Testis (tissue), 2 donors: ENCODE measurements at regions not wholly inside any gene's neighbourhood (a gene's known extent, or its start where the extent isn't known, plus 50 kb on each side); places are given as distances from the start of the nearest gene placed in this dataset.

Experiments
- DNase-seq: peaks from one replicate; pipeline ENCODE4 v3.0.0-alpha.2; 2019
- H3K27ac ChIP-seq, 2 donors: fragments of 200-600 bp; sonication (generic); one replicate each; pipeline ENCODE4 v1.5.1; 2019
- H3K27me3 ChIP-seq: fragments of 200-600 bp; sonication (generic); one replicate; pipeline ENCODE4 v1.5.1; 2019
- H3K36me3 ChIP-seq: fragments of 200-600 bp; sonication (generic); one replicate; pipeline ENCODE4 v1.5.1; 2017; ENCODE audit warnings: low read depth; ENCODE audit errors: missing control alignments
- H3K4me1 ChIP-seq: fragments of 200-600 bp; sonication (generic); one replicate; pipeline ENCODE4 v1.5.1; 2019
- H3K4me3 ChIP-seq, 2 donors: fragments of 200-600 bp; sonication (generic); one replicate each; pipeline ENCODE4 v1.5.1; 2017 to 2019
- H3K9me3 ChIP-seq: fragments of 200-600 bp; sonication (generic); one replicate; pipeline ENCODE4 v1.5.1; 2017
- CTCF ChIP-seq, 3 experiments: fragments of 450-650 bp in 2 of 3; fragments of 200-600 bp in 1 of 3; sonication (generic) in 1 of 3; IDR thresholded peaks; one replicate each; pipeline ENCODE4 v1.5.1; 2016 to 2019; ENCODE audit warnings: antibody characterized with exemption in 3 of 3, mild to moderate bottlenecking in 2 of 3, moderate library complexity in 1 of 3
- POLR2A ChIP-seq: fragments of 450-650 bp; IDR thresholded peaks from one replicate; pipeline ENCODE4 v1.6.1; 2017; ENCODE audit warnings: antibody characterized with exemption, mild to moderate bottlenecking, moderate library complexity
- WGBS, 2 donors: methylation state at CpG; one replicate each; pipeline ENCODE4 v1.1.5; 2018; 5-methylcytosine and 5-hydroxymethylcytosine counted together
- intact Hi-C: fragments of 100-400 bp; cut with DNase I; formaldehyde crosslinking; loops from one replicate; pipeline ENCODE4 v1.15.1; 2023; ENCODE audit warnings: low total_unique reads

- TF ChIP-seq POLR2A (no peak), CTCF (IDR thresholded peaks at IDR 0.05) (no peak)
- intact Hi-C loops, result no loop called here
- Histone ChIP-seq H3K9me3 (no peaks in the 10 kb centered on the region), H3K27me3 (no peaks in the 10 kb centered on the region), H3K4me1 (no peaks in the 10 kb centered on the region), H3K27ac (no peak overlapping the region), H3K4me3 (no peak overlapping the region), H3K36me3 (no peaks in the 10 kb centered on the region)
- WGBS, 2 donors, result 79% methylated on average over 5 to 9 of the region's 9 CpGs
- no peak for DNase-seq
Measured at GRCh38 chr15:25234831-25235230, 204.0 kb downstream of the UBE3A start.

GRCh38 chr15:25235391-25235790 is 203.4 kb downstream of the UBE3A start:
- TF ChIP-seq POLR2A (no peak), CTCF (IDR thresholded peaks at IDR 0.05) (no peak)
- no peak for DNase-seq
- Histone ChIP-seq H3K4me3 (no peak overlapping the region), H3K4me1 (no peaks in the 10 kb centered on the region), H3K27me3 (no peaks in the 10 kb centered on the region), H3K27ac (no peak overlapping the region), H3K9me3 (no peaks in the 10 kb centered on the region), H3K36me3 (no peaks in the 10 kb centered on the region)
- 76% methylated on average over 5 of the region's 5 CpGs; no CpG with 5 or more reads in 1 of the 2 donors for WGBS, 2 donors
- intact Hi-C loops, result no loop called here

GRCh38 chr15:25236143-25236860 is 202.5 kb downstream of the UBE3A start:
- no peaks in the 10 kb centered on the region for H3K36me3 ChIP-seq
- no peak for DNase-seq
- no peak for TF ChIP-seq CTCF (IDR thresholded peaks at IDR 0.05)
- TF ChIP-seq POLR2A, result no peak
- intact Hi-C loops, result no loop called here
- H3K4me1 ChIP-seq, result no peaks in the 10 kb centered on the region
- no peak overlapping the region for H3K4me3 ChIP-seq
- no peak overlapping the region for H3K27ac ChIP-seq
- no peaks in the 10 kb centered on the region for H3K27me3 ChIP-seq
- H3K9me3 ChIP-seq, result no peaks in the 10 kb centered on the region
- WGBS, 2 donors, result 62 to 72% methylated on average over 4 to 5 of the region's 5 CpGs

- Histone ChIP-seq H3K4me1 (no peaks in the 10 kb centered on the region), H3K4me3 (no peak overlapping the region), H3K27me3 (no peaks in the 10 kb centered on the region), H3K36me3 (no peaks in the 10 kb centered on the region), H3K9me3 (no peaks in the 10 kb centered on the region), H3K27ac (no peak overlapping the region)
- TF ChIP-seq POLR2A, result no peak
- 72% methylated on average over 3 of the region's 3 CpGs; no CpG with 5 or more reads in 1 of the 2 donors for WGBS, 2 donors
- DNase-seq, result no peak
- intact Hi-C loops, result no loop called here
Measured at GRCh38 chr15:25236861-25237155, 202.0 kb downstream of the UBE3A start.

GRCh38 chr15:25237291-25237978 is 201.4 kb downstream of the UBE3A start:
- Histone ChIP-seq H3K4me1 (no peaks in the 10 kb centered on the region), H3K9me3 (no peaks in the 10 kb centered on the region), H3K4me3 (no peak overlapping the region), H3K27me3 (no peaks in the 10 kb centered on the region), H3K36me3 (no peaks in the 10 kb centered on the region), H3K27ac (no peak overlapping the region)
- no peak for DNase-seq
- 78 to 79% methylated on average over 4 to 12 of the region's 14 CpGs for WGBS, 2 donors
- TF ChIP-seq CTCF (IDR thresholded peaks at IDR 0.05) (no peak), POLR2A (no peak)
- intact Hi-C loops, result no loop called here
